HL-60 (cell line): ENCODE measurements at regions not wholly inside any gene's neighbourhood (a gene's known extent, or its start where the extent isn't known, plus 50 kb on each side); places are given as distances from the start of the nearest gene placed in this dataset.

Experiments
- CTCF ChIP-seq: IDR thresholded peaks from one replicate; pipeline ENCODE4 v1.5.1; 2011; ENCODE audit warnings: low read length, control low read depth, inconsistent platforms; ENCODE audit not compliant: insufficient read depth
- POLR2AphosphoS5 ChIP-seq: IDR thresholded peaks from 2 replicates; pipeline ENCODE4 v1.6.1; 2012; ENCODE audit warnings: low read depth
- TF ChIP-seq, protein P1 (sequence below): IDR thresholded peaks from 2 replicates; pipeline ENCODE4 v1.6.1; 2012; ENCODE audit warnings: low read depth; ENCODE audit not compliant: insufficient replicate concordance

GRCh38 chr14:34110531-34110930, 159.7 kb upstream of the EGLN3 start:
- TF ChIP-seq POLR2AphosphoS5, result no peak
- no peak for TF ChIP-seq CTCF
- TF ChIP-seq, protein P1, sequence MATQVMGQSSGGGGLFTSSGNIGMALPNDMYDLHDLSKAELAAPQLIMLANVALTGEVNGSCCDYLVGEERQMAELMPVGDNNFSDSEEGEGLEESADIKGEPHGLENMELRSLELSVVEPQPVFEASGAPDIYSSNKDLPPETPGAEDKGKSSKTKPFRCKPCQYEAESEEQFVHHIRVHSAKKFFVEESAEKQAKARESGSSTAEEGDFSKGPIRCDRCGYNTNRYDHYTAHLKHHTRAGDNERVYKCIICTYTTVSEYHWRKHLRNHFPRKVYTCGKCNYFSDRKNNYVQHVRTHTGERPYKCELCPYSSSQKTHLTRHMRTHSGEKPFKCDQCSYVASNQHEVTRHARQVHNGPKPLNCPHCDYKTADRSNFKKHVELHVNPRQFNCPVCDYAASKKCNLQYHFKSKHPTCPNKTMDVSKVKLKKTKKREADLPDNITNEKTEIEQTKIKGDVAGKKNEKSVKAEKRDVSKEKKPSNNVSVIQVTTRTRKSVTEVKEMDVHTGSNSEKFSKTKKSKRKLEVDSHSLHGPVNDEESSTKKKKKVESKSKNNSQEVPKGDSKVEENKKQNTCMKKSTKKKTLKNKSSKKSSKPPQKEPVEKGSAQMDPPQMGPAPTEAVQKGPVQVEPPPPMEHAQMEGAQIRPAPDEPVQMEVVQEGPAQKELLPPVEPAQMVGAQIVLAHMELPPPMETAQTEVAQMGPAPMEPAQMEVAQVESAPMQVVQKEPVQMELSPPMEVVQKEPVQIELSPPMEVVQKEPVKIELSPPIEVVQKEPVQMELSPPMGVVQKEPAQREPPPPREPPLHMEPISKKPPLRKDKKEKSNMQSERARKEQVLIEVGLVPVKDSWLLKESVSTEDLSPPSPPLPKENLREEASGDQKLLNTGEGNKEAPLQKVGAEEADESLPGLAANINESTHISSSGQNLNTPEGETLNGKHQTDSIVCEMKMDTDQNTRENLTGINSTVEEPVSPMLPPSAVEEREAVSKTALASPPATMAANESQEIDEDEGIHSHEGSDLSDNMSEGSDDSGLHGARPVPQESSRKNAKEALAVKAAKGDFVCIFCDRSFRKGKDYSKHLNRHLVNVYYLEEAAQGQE, result no peak
